Stimulated activated naive CD8-positive, alpha-beta T cell treated with anti-CD3 and anti-CD28 coated beads, Interleukin-15, Interleukin-2, amounts not matched to agents 100 U/mL and 50 U/mL, for 24 hours (primary cell): ENCODE measurements at regions not wholly inside any gene's neighbourhood (a gene's known extent, or its start where the extent isn't known, plus 50 kb on each side); places are given as distances from the start of the nearest gene placed in this dataset.

Experiments used
- ATAC-seq: fragments of 150-1000 bp; cut with Tn5 transposase; one replicate; pipeline ENCODE4 v1.10.0; 2021
- DNase-seq: peaks from one replicate; pipeline ENCODE4 v3.0.0; 2021

DNA sequence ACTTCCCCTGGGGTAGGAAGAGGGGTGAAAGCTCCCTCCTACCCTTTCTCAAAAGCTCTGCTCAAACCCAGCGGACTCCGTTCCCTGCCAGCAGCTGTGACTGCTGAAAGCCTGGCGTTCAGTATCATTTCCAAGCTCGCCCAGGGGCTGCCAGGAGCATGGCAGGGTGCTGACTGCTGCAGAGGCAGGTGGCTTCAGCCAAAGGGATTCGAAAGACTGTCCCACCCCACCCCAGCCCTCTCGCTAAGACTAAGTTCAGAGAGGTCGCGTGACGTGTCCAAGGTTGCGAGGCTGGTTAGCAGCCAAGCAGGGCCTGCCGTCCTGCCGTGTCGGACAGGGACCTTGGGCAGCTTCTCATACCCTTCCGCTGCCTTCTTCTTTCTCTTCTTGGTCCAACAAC, 72.3 kb upstream of the RAB12 start:
- DNase-seq = no peak

DNA sequence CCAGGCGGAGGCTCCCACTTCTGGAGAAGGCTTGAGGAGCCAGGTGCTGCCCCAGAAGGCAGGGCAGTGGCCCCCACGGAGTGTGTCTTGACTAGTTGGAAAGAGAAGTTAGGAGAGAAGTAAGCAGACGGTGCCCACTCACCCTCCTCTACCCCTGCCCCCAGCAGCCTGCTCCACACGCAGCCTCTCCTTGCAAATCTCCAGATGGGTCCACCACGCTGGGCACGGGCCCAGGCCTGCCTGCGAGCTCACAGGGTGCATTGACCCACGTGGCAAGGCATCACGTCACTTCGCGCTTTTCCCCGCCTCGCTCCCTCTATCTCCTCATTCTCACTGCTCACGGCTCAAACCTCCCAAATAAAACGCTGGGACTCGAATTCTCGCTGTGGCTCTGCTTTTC, 71.8 kb upstream of the RAB12 start:
- ATAC-seq (no peak), DNase-seq (no peak)

More for the DNA sequence above, 72.3 kb upstream of the RAB12 start:
- ATAC-seq = no peak

DNA sequence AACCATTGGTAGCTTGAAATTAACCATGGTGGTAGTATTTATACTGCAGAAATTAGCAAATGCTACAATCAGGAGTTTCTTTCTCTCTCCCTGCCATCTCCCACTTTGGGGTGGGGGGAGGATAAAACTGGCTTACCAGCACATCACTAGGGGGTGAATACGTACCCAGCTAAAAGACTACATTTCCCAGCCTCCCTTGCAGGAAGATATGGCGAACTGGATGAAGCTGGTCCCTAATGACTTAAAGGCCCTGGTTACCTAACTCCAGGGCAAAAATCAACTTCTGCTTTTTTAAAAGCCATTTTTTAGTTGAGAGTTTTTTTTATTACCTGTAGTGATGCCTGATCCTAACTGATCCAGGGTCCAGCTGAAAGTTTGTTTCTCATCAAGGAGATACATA, 70.3 kb upstream of the RAB12 start:
- no peak for ATAC-seq
- no peak for DNase-seq

DNA sequence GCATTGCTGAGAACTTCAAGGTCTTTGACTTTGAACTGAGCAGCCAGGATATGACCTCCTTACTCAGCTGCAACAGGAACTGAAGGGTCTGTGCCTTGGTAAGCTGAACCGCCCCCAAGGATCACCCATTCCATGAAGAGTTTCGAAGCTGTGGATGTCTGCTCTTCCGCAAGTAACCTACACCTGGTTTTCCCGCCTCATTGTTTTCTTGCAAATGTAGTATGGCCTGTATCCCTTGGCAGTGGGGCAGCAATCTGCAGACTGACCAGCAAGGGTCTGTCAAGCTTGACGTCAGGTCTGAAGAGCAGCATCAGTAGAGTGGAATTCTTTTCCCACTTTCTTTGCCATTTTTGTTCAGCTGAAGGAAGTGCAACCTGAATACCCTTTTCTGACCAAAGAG, 62.6 kb upstream of the RAB12 start:
- no peak for DNase-seq
- no peak for ATAC-seq

DNA sequence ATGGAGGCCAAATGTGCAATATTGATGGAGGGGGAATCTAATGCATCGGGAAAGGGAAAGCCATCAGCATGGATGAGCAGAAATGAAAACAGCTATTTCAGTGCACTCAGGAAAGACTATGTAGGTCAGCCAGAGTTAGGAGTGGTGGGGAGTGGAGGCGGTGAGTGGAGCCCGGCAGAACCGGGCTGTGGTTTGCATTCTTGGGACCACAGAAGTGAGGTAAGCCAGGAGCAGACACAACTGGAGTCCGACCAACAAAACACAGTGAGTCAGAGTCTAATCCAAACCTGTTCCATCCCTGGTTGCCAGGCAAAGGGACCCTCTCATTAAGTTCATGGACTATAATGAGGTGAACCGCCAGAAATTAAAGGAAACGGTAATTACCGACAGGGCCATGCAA, 61.1 kb upstream of the RAB12 start:
- ATAC-seq (no peak), DNase-seq (no peak)

DNA sequence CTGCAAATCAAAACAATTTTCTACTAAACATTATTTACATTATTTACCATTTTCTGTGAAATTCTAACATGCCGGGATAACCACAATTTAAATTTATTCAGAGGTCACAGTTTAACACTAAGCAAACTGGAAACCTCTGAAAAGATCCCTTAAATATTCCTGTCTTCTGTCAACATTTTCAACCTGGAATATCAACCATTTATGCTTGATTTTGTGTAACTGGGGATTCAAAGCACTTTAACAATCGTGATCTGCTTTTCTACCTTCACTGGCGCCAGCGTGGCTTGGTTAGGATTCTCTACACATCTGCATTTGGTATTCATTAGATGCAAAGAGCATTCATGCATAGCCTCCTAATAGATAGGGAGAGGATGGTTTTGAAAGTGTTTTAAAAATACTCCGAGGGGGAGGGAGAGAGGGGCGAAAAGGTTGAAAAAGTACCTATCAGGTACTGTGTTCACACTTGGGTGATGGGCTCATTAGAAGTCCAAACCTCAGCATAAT, 59.9 kb upstream of the RAB12 start:
- ATAC-seq = no peak

DNA sequence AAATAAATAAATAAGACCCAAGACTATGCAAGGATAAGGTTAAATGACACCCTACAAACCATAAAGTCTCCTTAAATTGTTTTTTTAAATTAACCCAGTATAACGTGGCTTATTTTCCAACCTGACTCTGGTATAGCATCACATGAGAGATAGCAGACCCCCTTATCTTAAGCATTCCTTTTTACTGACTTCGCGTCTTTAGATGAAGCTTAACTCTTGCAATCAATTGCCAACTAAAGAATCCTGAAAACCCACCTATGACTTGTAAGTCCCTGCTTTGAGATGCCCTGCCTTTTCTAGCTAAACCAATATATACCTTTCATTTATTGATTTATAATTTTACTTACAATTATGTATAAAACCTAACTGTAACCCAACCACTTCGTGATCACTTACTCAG, 57.1 kb upstream of the RAB12 start:
- DNase-seq = no peak
- ATAC-seq = no peak

More for the DNA sequence above, 59.9 kb upstream of the RAB12 start:
- DNase-seq = no peak

DNA sequence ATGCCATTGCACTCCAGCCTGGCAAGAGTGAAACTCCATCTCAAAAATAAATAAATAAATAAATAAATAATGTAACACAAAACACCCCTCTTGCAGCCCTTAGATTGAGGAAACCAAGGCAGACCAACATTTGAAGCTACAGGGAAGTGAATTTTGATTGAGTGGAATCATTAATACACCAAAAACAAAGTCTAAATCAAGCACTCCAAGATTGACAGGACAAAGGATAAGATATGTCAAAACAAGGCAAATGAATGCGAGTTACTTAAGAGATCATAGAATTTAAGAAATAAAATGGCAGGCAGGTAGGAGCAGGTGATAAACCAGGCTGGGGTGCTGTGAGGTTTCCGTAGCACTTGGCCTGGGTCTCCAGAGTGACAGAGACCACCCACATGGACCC, 54.9 kb upstream of the RAB12 start:
- DNase-seq (no peak), ATAC-seq (no peak)

DNA sequence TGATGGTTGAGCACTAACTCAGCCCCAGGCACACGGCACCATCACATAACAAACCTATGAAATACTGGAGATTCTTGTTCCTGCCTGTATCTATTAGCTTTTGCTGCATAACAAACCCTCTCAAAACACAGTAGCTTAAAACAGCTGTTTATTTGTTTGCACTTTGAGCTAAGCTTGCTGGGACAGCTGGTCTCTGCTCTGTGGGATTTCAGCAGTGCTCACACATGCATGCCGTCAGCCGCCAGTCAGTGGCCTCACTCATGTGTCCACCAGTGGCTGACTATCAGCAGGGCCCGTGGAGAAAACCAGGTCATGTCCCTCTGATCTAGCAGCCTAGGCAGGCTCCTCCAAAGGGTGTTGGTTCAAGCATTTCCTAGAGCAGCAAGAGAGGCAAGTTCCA, 52.8 kb upstream of the RAB12 start:
- no peak for ATAC-seq
- no peak for DNase-seq
